SK-N-SH (cell line): ENCODE measurements at regions not wholly inside any gene's neighbourhood (a gene's known extent, or its start where the extent isn't known, plus 50 kb on each side); places are given as distances from the start of the nearest gene placed in this dataset.

Source experiments
- CTCF ChIA-PET: fragments of 300-600, 350-600 bp; formaldehyde crosslinking; extraction: SDS; loops from one replicate; lab custom pipeline; 2021; lab: Yijun Ruan, JAX
- POLR2A ChIA-PET: fragments of 350-600 bp; sonication (Branson Sonifier 250); formaldehyde crosslinking; extraction: SDS; loops from one replicate; lab custom pipeline; 2020; ENCODE audit warnings: antibody characterized with exemption, inconsistent platforms; lab: Yijun Ruan, JAX
- DNase-seq: peaks from one replicate; pipeline ENCODE4 v3.0.0; 2012
- H2AFZ ChIP-seq: fragments of 200-600 bp; sonication (generic); 2 replicates; pipeline ENCODE4 v1.8.1; 2016; ENCODE audit warnings: antibody characterized with exemption, mild to moderate bottlenecking, low read depth
- H3F3A ChIP-seq: fragments of 200-600 bp; sonication (generic); replicated peaks from 2 replicates; pipeline ENCODE3; 2016; ENCODE audit warnings: antibody characterized with exemption, mild to moderate bottlenecking; ENCODE audit not compliant: insufficient read depth
- H3K27ac ChIP-seq, 2 experiments: fragments of 200-500 bp in 1 of 2; fragments of 200-600 bp in 1 of 2; sonication (Bioruptor generic) in 1 of 2; sonication (generic), shearing (Covaris generic) in 1 of 2; 2 replicates each; pipeline versions ENCODE4 v1.5.1 to v1.6.1; 2014 to 2016; ENCODE audit warnings: low read depth in 2 of 2, inconsistent platforms in 1 of 2, low read length in 1 of 2, mild to moderate bottlenecking in 1 of 2, mixed read lengths in 1 of 2
- H3K27me3 ChIP-seq: fragments of 200-600 bp; sonication (generic), shearing (Covaris generic); 2 replicates; pipeline ENCODE4 v1.6.1; 2016; ENCODE audit warnings: mixed run types; ENCODE audit not compliant: insufficient read depth
- H3K36me3 ChIP-seq, 2 experiments: fragments of 200-500 bp in 1 of 2; fragments of 200-600 bp in 1 of 2; sonication (Bioruptor generic) in 1 of 2; sonication (generic) in 1 of 2; replicated peaks in 1 of 2; 2 replicates each; pipeline versions ENCODE3 to v1.5.1; 2014 to 2016; ENCODE audit warnings: low read length in 1 of 2, mild to moderate bottlenecking in 1 of 2; ENCODE audit not compliant: insufficient read depth in 2 of 2, control insufficient read depth in 1 of 2
- H3K4me1 ChIP-seq, 2 experiments: fragments of 200-500 bp in 1 of 2; fragments of 200-600 bp in 1 of 2; sonication (Bioruptor generic) in 1 of 2; sonication (generic), shearing (Covaris generic) in 1 of 2; 2 replicates each; pipeline versions ENCODE4 v1.5.1 to v1.6.1; 2014 to 2016; ENCODE audit warnings: low read depth in 1 of 2, low read length in 1 of 2, mixed run types in 1 of 2; ENCODE audit not compliant: insufficient read depth in 2 of 2, control insufficient read depth in 1 of 2
- H3K4me2 ChIP-seq: fragments of 200-600 bp; sonication (generic), shearing (Covaris generic); 2 replicates; pipeline ENCODE4 v1.6.1; 2017; ENCODE audit warnings: mixed run types
- H3K4me3 ChIP-seq, 2 experiments: fragments of 200-500 bp in 1 of 2; fragments of 200-600 bp in 1 of 2; sonication (Bioruptor generic) in 1 of 2; sonication (generic), shearing (Covaris generic) in 1 of 2; 2 replicates each; pipeline versions ENCODE4 v1.5.1 to v1.8.1; 2014 to 2016; ENCODE audit warnings: low read depth in 2 of 2, inconsistent platforms in 1 of 2, low read length in 1 of 2, mild to moderate bottlenecking in 1 of 2, mixed read lengths in 1 of 2, moderate library complexity in 1 of 2
- H3K79me2 ChIP-seq: fragments of 200-600 bp; sonication (generic); 2 replicates; pipeline ENCODE4 v1.8.1; 2017; ENCODE audit warnings: mild to moderate bottlenecking; ENCODE audit not compliant: insufficient read depth
- H3K9ac ChIP-seq: fragments of 200-600 bp; sonication (generic); 2 replicates; pipeline ENCODE4 v1.6.1; 2017; ENCODE audit warnings: mixed run types
- H3K9me2 ChIP-seq: fragments of 200-600 bp; sonication (generic); 2 replicates; pipeline ENCODE4 v1.6.1; 2017; ENCODE audit warnings: mixed run types
- H3K9me3 ChIP-seq: fragments of 200-600 bp; sonication (generic); 2 replicates; pipeline ENCODE4 v1.6.1; 2017; ENCODE audit warnings: mixed run types, mild to moderate bottlenecking, moderate library complexity
- H4K20me1 ChIP-seq: fragments of 200-600 bp; sonication (generic); 2 replicates; pipeline ENCODE4 v1.6.1; 2017; ENCODE audit warnings: mild to moderate bottlenecking, mixed run types; ENCODE audit not compliant: insufficient read depth
- CTCF ChIP-seq: fragments of 200-600 bp; sonication (generic); IDR thresholded peaks from 2 replicates; pipeline ENCODE4 v1.6.1; 2017; ENCODE audit warnings: antibody characterized with exemption, mild to moderate bottlenecking, moderate library complexity
- EP300 ChIP-seq, 2 experiments: IDR thresholded peaks; 2 replicates each; pipeline versions ENCODE4 v1.4.0 to v1.6.1; 2012; ENCODE audit warnings: borderline replicate concordance in 1 of 2, low read depth in 1 of 2, low read length in 1 of 2
- EZH2phosphoT487 ChIP-seq: fragments of 200-600 bp; sonication (generic); IDR thresholded peaks from 2 replicates; pipeline ENCODE4 v1.6.1; 2017; ENCODE audit warnings: low read depth, mixed run types, mild to moderate bottlenecking, antibody characterized with exemption, moderate library complexity, borderline replicate concordance
- FOSL2 ChIP-seq: IDR thresholded peaks from 2 replicates; pipeline ENCODE4 v1.4.0; 2012; ENCODE audit warnings: low read depth, mild to moderate bottlenecking, moderate library complexity, borderline replicate concordance
- FOXJ3 ChIP-seq: sonication (generic); formaldehyde crosslinking; IDR thresholded peaks from 2 replicates; pipeline ENCODE4 v1.5.1; 2020; ENCODE audit warnings: mild to moderate bottlenecking, missing genetic modification reagents
- FOXM1 ChIP-seq: IDR thresholded peaks from 2 replicates; pipeline ENCODE4 v1.4.0; 2012; ENCODE audit warnings: low read depth, mild to moderate bottlenecking
- GABPA ChIP-seq: IDR thresholded peaks from 2 replicates; pipeline ENCODE4 v1.4.0; 2012; ENCODE audit warnings: low read depth, mild to moderate bottlenecking
- GATA2 ChIP-seq: sonication (generic); formaldehyde crosslinking; IDR thresholded peaks from 2 replicates; pipeline ENCODE4 v1.5.0; 2020; ENCODE audit warnings: mild to moderate bottlenecking, missing genetic modification reagents
- JUND ChIP-seq: IDR thresholded peaks from 2 replicates; pipeline ENCODE4 v1.4.0; 2012
- MEF2A ChIP-seq: IDR thresholded peaks from 2 replicates; pipeline ENCODE4 v1.4.0; 2012; ENCODE audit warnings: low read depth, borderline replicate concordance
- NRF1 ChIP-seq: IDR thresholded peaks from 2 replicates; pipeline ENCODE4 v1.6.1; 2012; ENCODE audit warnings: low read depth, mild to moderate bottlenecking, low read length
- POLR2AphosphoS5 ChIP-seq: IDR thresholded peaks from 2 replicates; pipeline ENCODE4 v1.6.1; 2012; ENCODE audit warnings: low read depth, low read length
- RCOR1 ChIP-seq: fragments of 150-350 bp; IDR thresholded peaks from 2 replicates; pipeline ENCODE4 v1.6.1; 2017; ENCODE audit warnings: antibody characterized with exemption, low read length
- REST ChIP-seq: IDR thresholded peaks from 2 replicates; pipeline ENCODE4 v1.6.1; 2012; ENCODE audit warnings: mild to moderate bottlenecking, low read depth, low read length, moderate library complexity
- RXRA ChIP-seq: IDR thresholded peaks from 2 replicates; pipeline ENCODE4 v1.4.0; 2012; ENCODE audit warnings: low read depth, mild to moderate bottlenecking, borderline replicate concordance
- SMC3 ChIP-seq: IDR thresholded peaks from 2 replicates; pipeline ENCODE4 v1.6.1; 2012; ENCODE audit warnings: low read depth, low read length, improper control_type of control experiment
- TAF1 ChIP-seq: IDR thresholded peaks from 2 replicates; pipeline ENCODE4 v1.6.1; 2012; ENCODE audit warnings: low read depth, mild to moderate bottlenecking, low read length, moderate library complexity, borderline replicate concordance
- TEAD4 ChIP-seq: IDR thresholded peaks from 2 replicates; pipeline ENCODE4 v1.4.0; 2012; ENCODE audit warnings: mild to moderate bottlenecking, borderline replicate concordance; ENCODE audit not compliant: insufficient read depth
- ZBTB33 ChIP-seq: IDR thresholded peaks from 2 replicates; pipeline ENCODE4 v1.4.0; 2012; ENCODE audit warnings: low read depth, borderline replicate concordance
- WGBS: methylation state at CpG from one replicate; pipeline ENCODE4 v1.1.6; 2017; ENCODE audit warnings: low lambda C conversion rate; 5-methylcytosine and 5-hydroxymethylcytosine counted together
- TF ChIP-seq, protein P1 (sequence below): IDR thresholded peaks from 2 replicates; pipeline ENCODE4 v1.4.0; 2012; ENCODE audit warnings: low read depth

GRCh38 chr20:56930876-56931275 is 301.8 kb downstream of the TFAP2C start:
- Histone ChIP-seq H3K27ac (no peak overlapping the region), H3K4me2 (no peak overlapping the region), H3K36me3 (no peaks in the 10 kb centered on the region), H2AFZ (no peak overlapping the region), H3F3A (no peaks in the 10 kb centered on the region), H3K4me1 (no peaks in the 10 kb centered on the region), H3K9me3 (no peaks in the 10 kb centered on the region), H3K79me2 (no peaks in the 10 kb centered on the region), H4K20me1 (no peaks in the 10 kb centered on the region), H3K27me3 (peaks cover 35% of the 10 kb centered on the region), H3K9ac (no peak overlapping the region), H3K4me3 (no peak overlapping the region), H3K9me2 (no peaks in the 10 kb centered on the region)
- POLR2A ChIA-PET = no interaction called here
- TF ChIP-seq TAF1 = no peak
- no peak for TF ChIP-seq RXRA
- TF ChIP-seq JUND = no peak
- no peak for TF ChIP-seq CTCF
- TF ChIP-seq POLR2AphosphoS5 = no peak
- no peak for TF ChIP-seq FOXM1
- no peak for TF ChIP-seq EZH2phosphoT487
- WGBS = 23% methylated on average over 6 of the region's 6 CpGs
- CTCF ChIA-PET = no interaction called here
- no peak for DNase-seq

- Histone ChIP-seq H3K4me3 (no peak overlapping the region), H3K79me2 (no peaks in the 10 kb centered on the region), H3K4me1 (no peaks in the 10 kb centered on the region), H3F3A (no peaks in the 10 kb centered on the region), H3K9ac (no peak overlapping the region), H4K20me1 (no peaks in the 10 kb centered on the region), H3K4me2 (no peak overlapping the region), H3K9me3 (no peaks in the 10 kb centered on the region), H3K27me3 (peaks cover 26% of the 10 kb centered on the region; the same call in 1 of the 2 replicates), H3K36me3 (no peaks in the 10 kb centered on the region), H2AFZ (no peak overlapping the region), H3K27ac (no peak overlapping the region), H3K9me2 (no peaks in the 10 kb centered on the region)
- ChIA-PET CTCF (interaction anchor here (1.0 kb wide), 1 partner anchor 9 kb away, joined by 3 read pairs; no protein-coding TSS in a partner anchor), POLR2A (no interaction called here)
- no peak for DNase-seq
- 17% methylated on average over 6 of the region's 6 CpGs for WGBS
- TF ChIP-seq NRF1 (no peak), GABPA (no peak), FOSL2 (no peak), JUND (no peak), ZBTB33 (no peak), SMC3 (no peak), FOXJ3 (CRISPR knock-in tag) (no peak), RXRA (no peak), TEAD4 (no peak), EZH2phosphoT487 (no peak), EP300 (IDR thresholded peaks at IDR 0.05; ENCODE audit: borderline replicate concordance in 1 of 2, low read depth in 1 of 2, low read length in 1 of 2) (no peak), MEF2A (no peak), REST (no peak), GATA2 (no peak), RCOR1 (no peak)
- TF ChIP-seq, protein P1, sequence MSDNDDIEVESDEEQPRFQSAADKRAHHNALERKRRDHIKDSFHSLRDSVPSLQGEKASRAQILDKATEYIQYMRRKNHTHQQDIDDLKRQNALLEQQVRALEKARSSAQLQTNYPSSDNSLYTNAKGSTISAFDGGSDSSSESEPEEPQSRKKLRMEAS = no peak
Observed at GRCh38 chr20:56932575-56933330, 303.6 kb downstream of the TFAP2C start.
